GM21528 (cell line): ENCODE measurements at regions not wholly inside any gene's neighbourhood (a gene's known extent, or its start where the extent isn't known, plus 50 kb on each side); places are given as distances from the start of the nearest gene placed in this dataset.

Experiments used
- ATAC-seq: cut with Tn5 transposase; IDR thresholded peaks from one replicate; pipeline ENCODE4 v1.9.1; 2021; ENCODE audit warnings: mild to moderate bottlenecking, moderate library complexity; ENCODE audit not compliant: unreplicated experiment, low FRiP score

DNA sequence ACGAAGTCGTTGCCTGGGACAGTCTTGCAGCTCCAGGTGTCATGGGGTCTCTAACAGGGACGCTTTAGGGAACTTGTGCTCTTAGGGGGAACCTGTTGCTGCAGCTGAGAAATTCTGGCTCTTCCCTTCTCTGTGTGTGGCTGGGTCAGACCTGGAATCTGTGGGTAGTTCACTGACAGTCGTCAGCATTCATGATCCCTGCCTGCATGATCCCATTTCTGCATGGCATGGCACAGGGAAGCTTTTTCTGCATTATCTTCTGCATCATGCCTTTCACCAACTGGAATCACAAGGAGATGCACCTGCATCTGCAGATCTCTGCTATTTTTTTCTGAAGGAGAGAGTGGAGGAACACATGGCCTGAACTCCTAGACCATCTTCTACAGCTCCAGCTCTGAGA, 85.6 kb downstream of the SOX9 start:
- ATAC-seq = no peak

DNA sequence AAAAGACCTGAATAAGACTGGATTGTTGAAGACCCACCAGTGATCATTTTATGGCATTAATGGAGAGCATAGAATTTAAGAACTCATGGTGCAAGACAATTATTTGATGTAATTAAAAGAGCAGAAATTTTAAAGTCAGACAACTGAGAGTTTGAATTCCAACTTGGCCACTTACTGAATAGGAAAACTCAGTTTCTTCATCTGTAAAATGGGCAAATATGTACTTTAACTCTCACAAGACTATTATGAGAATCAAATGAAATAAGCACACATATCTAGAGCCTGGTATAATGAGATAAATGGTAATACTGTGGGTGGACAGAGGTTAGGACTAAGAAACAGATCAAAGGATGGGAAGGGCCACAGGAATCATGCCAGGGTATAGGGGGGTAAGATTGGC, 88.0 kb downstream of the SOX9 start:
- ATAC-seq = no peak

DNA sequence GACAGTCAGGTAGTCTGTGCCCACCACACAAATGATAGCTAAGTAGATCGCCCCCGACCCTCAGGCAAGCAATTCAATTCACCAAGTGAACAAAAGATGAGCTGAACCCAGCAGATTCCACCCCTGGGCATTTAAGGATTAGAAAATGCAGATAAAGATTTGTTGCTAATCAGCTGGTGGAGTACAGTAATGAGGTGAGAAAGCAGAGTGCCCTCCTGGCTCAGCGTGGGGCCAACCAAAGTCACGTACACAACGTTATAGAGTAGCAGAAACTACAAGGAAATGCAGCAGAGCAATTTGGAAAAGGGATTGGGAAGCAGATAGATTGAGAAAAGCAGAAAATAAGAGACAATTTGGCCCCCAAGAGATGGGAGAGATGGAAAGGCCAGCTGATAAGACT, 91.2 kb downstream of the SOX9 start:
- ATAC-seq = no peak

DNA sequence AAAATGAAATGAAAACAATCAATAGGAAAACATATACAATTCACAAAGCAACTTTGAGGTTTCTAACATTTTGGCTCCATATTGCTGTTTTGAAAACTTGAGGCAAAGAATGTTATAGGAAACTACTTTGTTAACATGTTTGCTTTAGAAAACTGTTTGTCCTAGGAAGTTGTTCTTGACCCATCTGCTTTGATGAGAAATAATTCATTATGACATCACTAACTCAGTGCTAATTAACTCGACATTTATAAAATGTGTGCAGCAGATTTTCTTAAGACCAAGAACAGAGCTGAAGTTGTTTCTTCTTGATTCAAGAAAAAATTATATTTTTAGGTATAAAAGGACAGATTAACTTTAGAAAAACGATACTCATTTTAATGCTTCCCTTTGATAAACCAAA, 94.7 kb downstream of the SOX9 start:
- ATAC-seq = no peak

DNA sequence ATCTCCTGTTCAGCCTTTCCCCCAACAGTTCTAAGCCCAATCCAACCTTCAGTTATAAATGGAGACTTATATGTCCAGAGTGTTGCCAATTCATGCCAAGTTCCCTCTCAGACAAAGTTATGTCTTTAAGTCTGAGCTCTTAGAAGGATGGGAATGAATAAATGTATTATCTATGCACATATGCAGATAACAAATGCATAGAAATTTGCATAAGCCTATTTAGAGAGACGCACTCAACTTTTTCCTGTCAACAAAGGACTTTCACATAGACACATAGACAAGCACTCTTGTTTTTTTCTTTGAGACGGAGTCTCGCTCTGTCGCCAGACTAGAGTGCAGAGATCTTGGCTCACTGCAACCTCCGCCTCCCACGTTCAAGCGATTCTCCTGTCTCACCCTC, 95.1 kb downstream of the SOX9 start:
- ATAC-seq = no peak

DNA sequence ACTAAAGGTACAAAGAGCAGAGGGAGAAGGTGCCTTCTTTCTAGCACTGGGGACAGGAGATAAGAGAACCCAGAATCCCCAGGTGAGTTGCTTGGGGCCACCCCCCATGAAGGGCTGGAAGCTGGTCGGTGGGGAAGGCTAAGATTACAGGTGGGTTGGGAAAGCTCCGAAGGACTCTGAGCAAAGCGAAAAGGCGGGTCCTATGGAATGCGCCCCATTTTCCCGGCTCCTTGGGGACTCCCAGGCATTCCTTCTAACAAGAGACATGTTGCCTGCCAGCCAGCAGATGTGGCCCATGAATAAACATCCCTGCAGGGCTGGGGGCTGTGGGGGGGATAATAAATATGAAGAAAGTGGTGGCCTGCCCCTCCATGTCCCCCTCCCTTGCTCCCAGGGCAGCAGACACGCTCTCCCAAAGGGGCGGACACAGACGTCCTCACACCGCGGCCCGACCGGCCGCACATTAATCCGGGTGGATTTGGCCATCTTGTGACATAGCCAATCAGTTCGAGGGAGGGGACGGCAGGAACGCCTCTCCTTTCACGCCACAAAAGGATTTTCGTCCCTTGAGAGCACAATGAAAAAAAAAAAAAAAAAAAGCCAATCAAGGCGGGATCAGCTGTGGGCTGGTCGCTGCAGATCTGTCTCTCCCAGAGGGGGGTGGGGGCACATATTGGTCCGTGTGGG, 98.5 kb downstream of the SOX9 start:
- ATAC-seq = no peak

DNA sequence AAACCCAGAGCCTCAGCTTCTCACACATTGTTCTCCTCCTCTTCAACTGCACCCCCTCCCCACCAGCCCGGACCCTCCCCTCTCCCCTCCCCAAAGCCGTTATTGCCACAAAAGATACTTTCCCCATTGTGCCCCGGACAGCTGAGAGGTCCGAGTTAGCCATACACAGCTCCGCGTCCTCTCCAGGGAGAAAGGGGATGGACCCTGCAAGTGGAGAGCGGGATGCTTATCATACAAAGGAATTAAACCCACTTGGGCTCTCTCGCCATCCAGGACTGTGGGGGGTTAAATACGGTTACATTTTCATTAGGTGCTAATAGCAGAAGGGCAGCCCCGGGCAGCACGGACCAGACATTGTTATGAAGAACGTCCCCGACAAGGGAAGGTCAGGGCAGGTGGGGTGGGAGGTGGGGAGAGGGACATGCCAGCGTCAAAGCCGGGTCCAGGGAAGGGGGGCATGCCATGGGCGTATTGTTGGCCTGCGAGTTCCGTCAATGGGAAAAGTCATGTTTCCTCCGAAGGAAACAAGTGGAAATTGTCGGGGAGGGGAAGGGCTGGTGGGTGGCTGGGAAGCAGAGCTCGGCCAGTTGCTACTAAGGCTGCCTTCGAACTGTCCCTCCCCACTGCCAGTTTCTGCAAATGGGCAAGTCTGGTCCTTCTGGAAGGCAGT, 99.1 kb downstream of the SOX9 start:
- ATAC-seq = no peak

DNA sequence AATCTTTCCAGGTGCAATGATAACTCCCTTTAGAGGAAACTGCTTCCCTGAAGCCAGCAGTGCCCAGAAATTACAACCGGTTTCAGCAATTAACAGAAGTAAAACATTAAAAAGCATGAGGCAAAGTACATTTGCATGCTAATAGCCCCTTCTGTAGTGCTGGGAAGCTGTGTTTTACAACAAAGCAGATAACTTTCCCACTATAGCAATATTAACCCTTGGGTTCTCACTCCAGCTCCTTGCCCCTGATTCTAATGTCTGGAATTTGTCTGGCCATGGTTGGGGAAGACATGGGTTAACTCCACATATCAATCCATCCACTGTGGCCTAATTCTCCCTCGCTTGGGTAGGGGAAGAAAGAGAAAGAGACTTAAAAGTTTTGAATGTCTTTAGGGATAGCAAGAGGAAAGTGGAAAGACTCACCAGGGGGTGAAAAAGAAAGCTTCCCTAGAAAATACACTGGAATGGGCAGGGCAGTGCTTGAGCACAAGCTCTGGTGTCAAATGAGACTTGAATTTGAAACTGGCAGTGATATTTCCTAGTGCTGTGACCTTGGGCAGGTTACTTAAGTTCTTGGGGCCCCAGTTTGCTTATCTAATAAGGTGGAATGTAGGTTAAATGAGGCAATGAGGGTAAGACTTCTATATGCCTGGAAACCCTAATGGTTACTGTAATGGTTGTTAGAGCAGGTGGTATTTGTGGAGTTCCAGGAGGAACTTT, 102.0 kb downstream of the SOX9 start:
- no peak for ATAC-seq

DNA sequence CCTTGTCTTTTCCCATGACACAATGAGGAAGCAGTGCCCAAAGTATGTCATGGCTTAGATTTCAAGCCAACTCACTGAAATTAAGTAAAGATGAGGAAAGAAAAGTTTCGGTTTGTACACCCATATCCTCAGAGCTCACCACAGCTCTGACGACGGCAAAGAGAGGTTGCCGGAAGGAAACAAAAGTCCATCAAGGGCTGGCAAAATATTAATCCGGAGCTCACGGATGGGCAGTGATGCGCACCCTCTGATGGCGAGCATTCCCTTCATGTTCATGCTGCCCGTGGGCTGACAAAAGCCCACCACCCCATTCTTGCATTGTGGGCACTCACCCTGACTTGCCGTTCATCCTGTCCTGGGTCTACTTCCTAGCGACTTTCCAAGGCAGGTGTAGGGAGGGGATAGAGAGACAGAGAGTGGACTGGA, 103.1 kb downstream of the SOX9 start:
- ATAC-seq = no peak

DNA sequence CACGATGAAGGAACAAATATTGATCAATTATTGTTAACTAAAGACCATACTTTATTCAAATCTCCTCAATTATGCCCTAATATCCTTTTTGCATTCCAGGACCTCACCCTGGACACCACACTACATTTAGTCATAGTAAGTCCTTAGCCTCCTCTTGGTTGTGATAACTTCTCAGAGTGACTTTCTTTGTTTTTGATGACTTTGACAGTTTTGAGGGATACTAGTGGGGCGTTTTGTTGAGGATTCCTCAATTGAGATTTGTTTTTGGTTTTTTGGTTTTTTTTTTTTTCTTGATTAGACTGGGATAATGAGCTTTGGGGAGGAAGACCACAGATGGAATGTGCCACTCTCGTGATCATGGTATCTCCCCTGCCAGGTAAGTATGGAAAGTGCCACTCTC, 105.5 kb downstream of the SOX9 start:
- ATAC-seq = no peak

DNA sequence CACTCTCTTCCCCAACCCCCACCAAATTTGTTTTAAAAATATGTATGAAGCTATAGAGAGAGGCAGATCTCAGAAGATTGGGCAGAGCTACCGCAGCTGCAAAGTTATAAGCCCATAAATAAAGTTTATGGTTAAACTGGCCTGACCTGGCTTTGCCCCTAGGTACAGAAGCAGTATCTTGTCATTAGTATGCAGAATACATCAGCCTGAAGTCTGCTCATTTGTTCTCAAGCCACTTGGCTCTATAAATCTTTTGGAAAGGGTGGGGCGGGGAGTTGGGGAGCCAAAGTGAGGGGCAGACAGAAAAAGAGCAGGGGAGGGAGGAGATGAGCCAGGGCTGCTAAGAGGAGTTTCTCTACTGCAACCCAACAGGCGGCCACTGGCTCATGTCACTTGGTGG, 113.2 kb downstream of the SOX9 start:
- no peak for ATAC-seq

DNA sequence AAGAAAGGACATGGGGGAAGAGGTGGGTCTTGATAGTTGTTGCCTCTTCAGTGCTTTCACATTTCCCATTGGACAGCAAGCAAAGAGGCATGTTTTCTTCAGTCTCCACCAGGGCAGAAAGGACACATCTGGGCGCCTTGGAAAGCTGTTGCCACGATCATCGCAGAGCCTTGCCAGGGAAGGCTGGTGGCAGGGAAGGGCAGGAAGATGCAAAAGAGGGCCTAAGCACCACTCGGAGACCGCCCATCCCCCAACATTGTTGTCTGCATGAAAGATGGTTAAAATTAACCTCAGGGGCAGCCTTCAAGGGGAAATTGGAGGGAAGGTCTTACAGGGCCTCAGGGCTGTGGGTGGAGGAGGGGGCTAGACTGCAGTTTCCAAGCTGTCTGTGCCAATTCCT, 114.2 kb downstream of the SOX9 start:
- no peak for ATAC-seq

DNA sequence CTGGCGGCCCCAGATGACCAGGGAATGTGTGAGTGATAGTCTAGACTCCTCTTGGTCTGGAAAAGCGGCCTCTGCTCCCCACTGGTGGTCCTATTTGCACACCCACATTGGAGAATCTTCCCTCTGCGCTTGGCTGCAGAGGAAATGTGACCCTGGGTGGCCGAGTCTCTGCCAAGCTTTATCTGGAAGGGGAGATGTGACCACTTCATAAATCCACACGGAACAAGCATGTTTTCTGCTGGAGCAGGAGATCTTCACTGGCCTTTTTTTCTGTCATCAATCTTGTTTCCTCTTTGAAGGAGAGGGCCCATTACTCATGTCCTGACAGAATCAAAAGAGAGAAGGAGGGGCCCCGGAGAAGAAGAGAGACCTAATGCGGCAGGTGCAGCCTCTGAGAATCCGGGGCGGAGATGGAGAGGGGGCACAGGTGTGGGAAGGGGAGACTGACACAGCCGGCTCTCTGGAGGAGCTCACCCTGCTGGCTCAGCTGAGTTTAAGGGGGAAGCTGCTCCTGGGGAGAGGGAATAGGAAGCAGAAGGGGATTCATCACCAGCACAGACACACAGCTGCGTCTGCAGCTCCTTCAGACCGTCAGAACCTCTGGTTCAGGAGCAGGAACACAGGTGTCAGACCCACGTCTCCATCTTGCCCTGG, 116.3 kb downstream of the SOX9 start:
- ATAC-seq = no peak

DNA sequence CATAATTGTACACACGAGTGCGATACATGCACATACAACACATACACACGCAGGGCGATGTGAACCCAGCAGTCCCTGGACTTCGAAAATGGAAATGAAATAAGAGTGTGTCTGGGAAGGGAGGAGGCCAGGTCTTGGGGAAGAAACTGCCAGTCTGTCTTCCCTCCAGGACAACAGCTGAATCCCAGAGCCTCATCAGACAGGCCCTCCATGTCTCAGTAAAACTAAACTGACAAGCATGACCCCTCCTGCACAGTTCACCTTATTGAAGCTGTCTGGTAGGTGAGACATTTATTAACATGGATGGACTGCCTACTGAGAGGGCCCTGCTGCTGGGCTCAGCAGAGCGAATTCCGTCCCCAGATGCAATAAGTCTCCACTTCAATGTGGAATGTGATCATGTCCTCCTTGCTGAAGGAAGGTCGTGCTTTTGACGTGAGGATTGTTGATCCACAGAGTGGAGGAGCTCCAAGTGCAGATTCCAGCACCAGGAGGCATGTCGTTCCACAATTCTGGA, 117.4 kb downstream of the SOX9 start:
- ATAC-seq = no peak

DNA sequence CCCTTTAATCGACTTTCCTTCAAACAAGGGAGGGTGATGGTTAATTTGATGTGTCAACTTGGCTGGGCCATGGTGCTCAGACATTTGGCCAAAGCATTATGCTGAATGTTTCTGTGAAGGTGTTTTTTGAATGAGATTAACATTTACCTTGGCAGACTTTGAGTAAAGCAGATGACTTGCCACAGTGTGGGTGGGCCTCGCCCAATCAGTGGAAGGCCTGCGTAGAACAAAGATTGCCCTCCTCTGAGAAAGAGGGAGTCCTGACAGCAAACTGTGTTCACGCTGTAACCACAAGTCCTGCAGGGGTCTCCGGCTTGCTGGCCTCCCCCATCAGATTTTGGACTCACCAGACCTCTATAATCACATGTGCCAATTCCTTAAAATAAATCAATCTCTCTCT, 118.7 kb downstream of the SOX9 start:
- no peak for ATAC-seq

DNA sequence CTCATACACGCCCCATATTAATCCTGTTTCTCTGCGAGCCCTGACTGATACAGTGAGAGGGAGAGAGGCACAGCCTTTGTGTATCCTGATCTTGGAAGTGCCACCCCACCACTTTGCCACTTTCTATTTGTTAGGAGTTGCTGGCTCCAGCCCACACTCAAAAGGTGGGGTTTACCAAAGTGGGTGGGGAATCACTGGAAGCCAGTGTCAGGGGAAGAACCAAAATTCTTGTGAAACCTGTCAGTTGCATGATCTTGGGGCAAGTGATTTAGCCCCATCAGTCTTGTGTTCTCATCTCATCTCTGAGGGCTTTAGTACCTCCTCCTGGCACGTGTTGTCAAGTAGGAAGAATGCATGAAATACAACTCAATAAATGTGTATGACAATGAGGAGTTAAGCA, 119.5 kb downstream of the SOX9 start:
- ATAC-seq = no peak

DNA sequence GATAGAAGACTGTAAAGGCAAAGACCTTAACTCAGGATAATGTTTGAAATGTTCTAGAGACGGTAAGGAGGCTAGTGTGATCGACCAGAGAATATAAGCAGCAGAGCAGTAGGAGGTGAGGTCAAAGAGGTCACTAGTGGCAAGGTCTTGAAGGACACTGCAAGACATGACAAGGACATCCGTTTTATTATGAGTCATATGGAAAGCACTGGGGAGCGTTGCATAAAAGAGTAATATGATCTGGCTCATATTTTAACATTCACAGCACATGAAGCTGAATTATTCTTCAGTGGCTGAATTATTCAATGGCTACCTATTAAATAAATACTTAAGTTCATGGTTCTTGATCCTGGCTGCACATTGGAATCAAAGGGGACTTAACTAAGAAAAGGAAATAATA, 123.7 kb downstream of the SOX9 start:
- ATAC-seq = no peak

DNA sequence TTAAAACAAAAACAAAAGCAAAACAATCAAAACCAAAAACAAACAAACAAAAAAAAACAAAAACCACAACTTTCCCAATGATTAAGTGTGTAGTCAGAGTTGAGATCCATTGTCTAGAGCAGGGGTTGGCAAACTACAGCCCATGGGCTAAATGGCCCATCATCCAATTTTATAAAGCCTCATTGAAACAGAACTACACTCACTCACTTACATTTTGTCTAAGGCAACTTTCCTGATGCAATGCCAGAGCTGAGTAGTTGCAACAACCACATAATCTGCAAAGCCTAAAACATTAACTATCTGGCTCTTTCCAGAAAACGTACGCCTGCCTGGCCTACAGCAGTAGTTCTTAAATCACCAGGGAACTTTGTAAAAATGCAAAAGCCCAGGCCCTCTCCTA, 124.1 kb downstream of the SOX9 start:
- no peak for ATAC-seq

DNA sequence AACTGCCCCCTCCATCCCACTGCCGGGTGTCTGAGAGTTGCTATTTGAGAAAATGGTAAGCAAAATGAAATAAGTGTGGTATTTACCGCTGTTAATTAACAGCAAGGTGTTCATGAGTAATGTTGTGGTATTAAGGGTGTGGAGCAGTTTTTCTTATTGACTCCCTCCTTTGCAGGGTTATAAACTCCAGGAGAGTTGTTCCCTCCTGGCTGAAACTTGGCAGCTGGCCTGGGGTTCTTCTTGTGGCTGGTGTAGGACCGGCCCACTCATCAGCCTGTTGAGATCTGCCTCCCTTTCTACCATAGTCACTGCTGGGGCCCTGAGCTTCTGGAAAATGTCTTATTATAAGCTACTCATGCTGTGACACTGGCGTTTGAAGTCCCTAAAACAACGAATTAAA, 128.6 kb downstream of the SOX9 start:
- no peak for ATAC-seq

DNA sequence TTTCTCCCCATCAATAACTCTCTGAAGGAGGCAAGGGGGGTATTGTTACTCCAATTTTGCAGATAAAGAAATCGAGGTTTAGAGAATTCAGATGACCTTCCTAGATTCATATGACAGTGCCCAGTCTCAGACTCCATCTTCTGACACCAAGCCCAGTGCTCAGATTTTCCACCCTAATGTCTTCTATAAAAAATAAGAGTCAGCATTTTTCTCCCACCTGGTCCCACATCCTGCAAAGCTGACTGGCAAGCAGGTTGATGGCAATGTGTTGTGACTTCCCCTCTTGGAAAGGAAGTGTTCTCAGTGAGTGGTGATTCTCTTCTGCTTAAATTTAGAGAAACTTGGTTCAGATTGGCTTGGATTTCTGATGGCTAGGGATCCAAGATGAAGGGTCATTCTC, 129.4 kb downstream of the SOX9 start:
- ATAC-seq = no peak

DNA sequence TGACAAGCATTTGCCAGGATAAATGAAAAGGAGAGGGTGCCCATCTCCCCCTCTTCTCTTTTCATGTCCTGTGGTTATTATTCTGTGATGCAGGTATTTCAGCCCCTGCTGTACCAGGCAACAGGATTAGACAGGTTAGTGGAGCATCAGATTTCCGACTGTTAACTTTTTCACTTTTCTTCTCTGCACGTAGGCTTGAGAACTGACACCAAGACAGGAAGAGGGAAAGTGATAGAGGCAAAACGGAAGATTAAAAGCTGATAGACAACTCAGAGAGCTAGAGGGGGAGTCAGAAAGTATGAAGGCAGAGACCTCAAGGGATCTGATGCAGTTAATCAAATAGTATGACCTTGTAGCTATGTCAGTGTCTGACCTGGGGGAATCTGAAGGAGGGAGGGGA, 132.8 kb downstream of the SOX9 start:
- no peak for ATAC-seq
